ENCODE measurements at regions not wholly inside any gene's neighbourhood (a gene's known extent, or its start where the extent isn't known, plus 50 kb on each side); places are given as distances from the start of the nearest gene placed in this dataset.

GRCh38 chrX:93404121-93404520 is 269.3 kb downstream of the NAP1L3 start (continued):
- TF ChIP-seq, protein P1, sequence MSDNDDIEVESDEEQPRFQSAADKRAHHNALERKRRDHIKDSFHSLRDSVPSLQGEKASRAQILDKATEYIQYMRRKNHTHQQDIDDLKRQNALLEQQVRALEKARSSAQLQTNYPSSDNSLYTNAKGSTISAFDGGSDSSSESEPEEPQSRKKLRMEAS (IDR thresholded peaks at IDR 0.05; ENCODE audit: low read depth, low read length) = no peak
- TF ChIP-seq, protein P2, sequence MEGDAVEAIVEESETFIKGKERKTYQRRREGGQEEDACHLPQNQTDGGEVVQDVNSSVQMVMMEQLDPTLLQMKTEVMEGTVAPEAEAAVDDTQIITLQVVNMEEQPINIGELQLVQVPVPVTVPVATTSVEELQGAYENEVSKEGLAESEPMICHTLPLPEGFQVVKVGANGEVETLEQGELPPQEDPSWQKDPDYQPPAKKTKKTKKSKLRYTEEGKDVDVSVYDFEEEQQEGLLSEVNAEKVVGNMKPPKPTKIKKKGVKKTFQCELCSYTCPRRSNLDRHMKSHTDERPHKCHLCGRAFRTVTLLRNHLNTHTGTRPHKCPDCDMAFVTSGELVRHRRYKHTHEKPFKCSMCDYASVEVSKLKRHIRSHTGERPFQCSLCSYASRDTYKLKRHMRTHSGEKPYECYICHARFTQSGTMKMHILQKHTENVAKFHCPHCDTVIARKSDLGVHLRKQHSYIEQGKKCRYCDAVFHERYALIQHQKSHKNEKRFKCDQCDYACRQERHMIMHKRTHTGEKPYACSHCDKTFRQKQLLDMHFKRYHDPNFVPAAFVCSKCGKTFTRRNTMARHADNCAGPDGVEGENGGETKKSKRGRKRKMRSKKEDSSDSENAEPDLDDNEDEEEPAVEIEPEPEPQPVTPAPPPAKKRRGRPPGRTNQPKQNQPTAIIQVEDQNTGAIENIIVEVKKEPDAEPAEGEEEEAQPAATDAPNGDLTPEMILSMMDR (IDR thresholded peaks at IDR 0.05 in 2 of 3, conservative IDR thresholded peaks at IDR 0.05 in 1 of 3; ENCODE audit: control insufficient read depth in 2 of 3, extremely low read depth in 1 of 3, insufficient read depth in 1 of 3, low read depth in 3 of 3, low read length in 3 of 3) = no peak
- no peak for TF ChIP-seq CUX1 (IDR thresholded peaks at IDR 0.05; ENCODE audit: insufficient replicate concordance, low read depth, low read length)

- CTCF ChIA-PET = no interaction called here
- Histone ChIP-seq H4K20me1 (ENCODE audit: control insufficient read depth, insufficient read depth) (no peaks in the 10 kb centered on the region), H3K79me2 (ENCODE audit: control insufficient read depth, insufficient read depth, low read length) (no peaks in the 10 kb centered on the region), H3K36me3 (ENCODE audit: control insufficient read depth in 2 of 2, insufficient read depth in 2 of 2, low read length in 1 of 2) (no peaks in the 10 kb centered on the region), H3K27ac (ENCODE audit: control insufficient read depth, insufficient read depth) (no peak overlapping the region), H3K4me1 (ENCODE audit: control insufficient read depth, insufficient read depth, low read length) (no peaks in the 10 kb centered on the region), H3K9me3 (replicated peaks; ENCODE audit: control insufficient read depth, insufficient read depth, low read length) (no peaks in the 10 kb centered on the region), H3K4me3 (no peak overlapping the region), H2AFZ (ENCODE audit: control insufficient read depth, low read depth, low read length) (no peak overlapping the region), H3K27me3 (replicated peaks in 1 of 2; ENCODE audit: control insufficient read depth in 2 of 2, insufficient read depth in 2 of 2, low read length in 1 of 2) (no peaks in the 10 kb centered on the region), H3K9ac (ENCODE audit: control insufficient read depth, insufficient read depth, low read length) (no peak overlapping the region), H3K4me2 (ENCODE audit: control insufficient read depth, insufficient read depth) (no peak overlapping the region)
- no TSS peak for BruUV-seq (replicated peaks)
- POLR2A ChIA-PET = no interaction called here
- no peak for FAIRE-seq
- SMC1A ChIA-PET (ENCODE audit: uncharacterized antibody, unreplicated experiment) = interaction anchor here (1.6 kb wide), 1 partner anchor 12 kb away, joined by 3 read pairs; no protein-coding TSS in a partner anchor
- 40% methylated on average over 7 of the region's 7 CpGs for WGBS (ENCODE audit: insufficient coverage, insufficient replicate concordance, low lambda C conversion rate, missing lambda C conversion rate)
- no peak for TF ChIP-seq GATAD2B (conservative IDR thresholded peaks at IDR 0.05; ENCODE audit: low read depth)
- TF ChIP-seq MEF2A (IDR thresholded peaks at IDR 0.05; ENCODE audit: insufficient read depth, low read depth, low read length) = no peak
- TF ChIP-seq HDGF (IDR thresholded peaks at IDR 0.05) = no peak
- TF ChIP-seq, protein P3, sequence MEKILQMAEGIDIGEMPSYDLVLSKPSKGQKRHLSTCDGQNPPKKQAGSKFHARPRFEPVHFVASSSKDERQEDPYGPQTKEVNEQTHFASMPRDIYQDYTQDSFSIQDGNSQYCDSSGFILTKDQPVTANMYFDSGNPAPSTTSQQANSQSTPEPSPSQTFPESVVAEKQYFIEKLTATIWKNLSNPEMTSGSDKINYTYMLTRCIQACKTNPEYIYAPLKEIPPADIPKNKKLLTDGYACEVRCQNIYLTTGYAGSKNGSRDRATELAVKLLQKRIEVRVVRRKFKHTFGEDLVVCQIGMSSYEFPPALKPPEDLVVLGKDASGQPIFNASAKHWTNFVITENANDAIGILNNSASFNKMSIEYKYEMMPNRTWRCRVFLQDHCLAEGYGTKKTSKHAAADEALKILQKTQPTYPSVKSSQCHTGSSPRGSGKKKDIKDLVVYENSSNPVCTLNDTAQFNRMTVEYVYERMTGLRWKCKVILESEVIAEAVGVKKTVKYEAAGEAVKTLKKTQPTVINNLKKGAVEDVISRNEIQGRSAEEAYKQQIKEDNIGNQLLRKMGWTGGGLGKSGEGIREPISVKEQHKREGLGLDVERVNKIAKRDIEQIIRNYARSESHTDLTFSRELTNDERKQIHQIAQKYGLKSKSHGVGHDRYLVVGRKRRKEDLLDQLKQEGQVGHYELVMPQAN (conservative IDR thresholded peaks at IDR 0.05) = no peak
- TF ChIP-seq BCL11A (IDR thresholded peaks at IDR 0.05; ENCODE audit: low read depth, low read length) = no peak
- TF ChIP-seq KLF5 (IDR thresholded peaks at IDR 0.05; ENCODE audit: partially characterized antibody) = no peak
- no peak for TF ChIP-seq TCF3 (IDR thresholded peaks at IDR 0.05; ENCODE audit: borderline replicate concordance, insufficient read depth, low read depth, low read length)
- no peak for TF ChIP-seq BMI1 (IDR thresholded peaks at IDR 0.05; ENCODE audit: borderline replicate concordance)
- no peak for DNase-seq (ENCODE audit: low read depth, low spot score)
- ATAC-seq = no peak
- intact Hi-C loops (cut with micrococcal nuclease; ENCODE audit: unreplicated experiment) = no loop called here
- RAD21 ChIA-PET (ENCODE audit: unreplicated experiment) = no interaction called here
- in situ Hi-C loops (cut with MboI) = no loop called here
These were observed 318.7 kb downstream of the NAP1L3 start for GRCh38 chrX:93354651-93355050.

Measured in GM12878 (cell line).